Mammary epithelial cell (primary cell): ENCODE measurements at regions not wholly inside any gene's neighbourhood (a gene's known extent, or its start where the extent isn't known, plus 50 kb on each side); places are given as distances from the start of the nearest gene placed in this dataset.

ENCODE experiments used
- EZH2 ChIP-seq: IDR thresholded peaks from 2 replicates; pipeline ENCODE4 v1.6.1; 2012; ENCODE audit warnings: low read length, inconsistent platforms, borderline replicate concordance
- TF ChIP-seq, protein P1 (sequence below), 2 donors: IDR thresholded peaks in 1 of 2; conservative IDR thresholded peaks in 1 of 2; 2 replicates each; pipeline ENCODE4 v1.5.1; 2011 to 2012; ENCODE audit warnings: inconsistent platforms in 2 of 2, low read length in 2 of 2, mild to moderate bottlenecking in 2 of 2, control low read depth in 1 of 2, low read depth in 1 of 2; ENCODE audit not compliant: insufficient read depth in 1 of 2; ENCODE audit errors: extremely low read depth in 1 of 2

DNA sequence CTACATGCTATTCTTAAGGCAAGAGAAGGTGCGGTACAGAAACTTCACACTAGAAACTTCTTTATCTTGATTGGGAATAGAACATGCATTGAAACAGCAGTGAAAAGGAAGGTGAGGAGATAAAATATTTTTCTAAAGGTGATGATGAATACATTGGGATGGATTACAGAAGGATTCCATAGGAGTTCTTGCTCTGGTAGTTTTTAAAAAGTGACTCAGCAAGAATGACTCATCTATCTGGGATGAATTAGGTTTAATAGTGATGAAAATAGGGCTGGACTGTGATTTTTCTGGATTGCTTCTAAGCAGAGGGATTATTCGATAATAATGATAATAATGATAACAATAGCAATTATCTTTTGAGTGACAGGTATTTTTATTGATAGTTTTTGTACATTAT is 65.6 kb upstream of the HS3ST4 start:
- TF ChIP-seq, protein P1, sequence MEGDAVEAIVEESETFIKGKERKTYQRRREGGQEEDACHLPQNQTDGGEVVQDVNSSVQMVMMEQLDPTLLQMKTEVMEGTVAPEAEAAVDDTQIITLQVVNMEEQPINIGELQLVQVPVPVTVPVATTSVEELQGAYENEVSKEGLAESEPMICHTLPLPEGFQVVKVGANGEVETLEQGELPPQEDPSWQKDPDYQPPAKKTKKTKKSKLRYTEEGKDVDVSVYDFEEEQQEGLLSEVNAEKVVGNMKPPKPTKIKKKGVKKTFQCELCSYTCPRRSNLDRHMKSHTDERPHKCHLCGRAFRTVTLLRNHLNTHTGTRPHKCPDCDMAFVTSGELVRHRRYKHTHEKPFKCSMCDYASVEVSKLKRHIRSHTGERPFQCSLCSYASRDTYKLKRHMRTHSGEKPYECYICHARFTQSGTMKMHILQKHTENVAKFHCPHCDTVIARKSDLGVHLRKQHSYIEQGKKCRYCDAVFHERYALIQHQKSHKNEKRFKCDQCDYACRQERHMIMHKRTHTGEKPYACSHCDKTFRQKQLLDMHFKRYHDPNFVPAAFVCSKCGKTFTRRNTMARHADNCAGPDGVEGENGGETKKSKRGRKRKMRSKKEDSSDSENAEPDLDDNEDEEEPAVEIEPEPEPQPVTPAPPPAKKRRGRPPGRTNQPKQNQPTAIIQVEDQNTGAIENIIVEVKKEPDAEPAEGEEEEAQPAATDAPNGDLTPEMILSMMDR (conservative IDR thresholded peaks at IDR 0.05 in 1 of 2, IDR thresholded peaks at IDR 0.05 in 1 of 2; ENCODE audit: extremely low read depth in 1 of 2, insufficient read depth in 1 of 2, low read depth in 1 of 2, low read length in 2 of 2) = no peak
- TF ChIP-seq EZH2 = no peak
